BLaER1 treated with 17β-estradiol and CSF1 and Interleukin-3, amounts not matched to agents 10 nM and 100 nM (cell line): ENCODE measurements at regions not wholly inside any gene's neighbourhood (a gene's known extent, or its start where the extent isn't known, plus 50 kb on each side); places are given as distances from the start of the nearest gene placed in this dataset.
"Not testable (repeated sequence)": the region's sequence is repeated elsewhere in the genome, so short reads cannot be mapped to it uniquely, and the experiment has no call there.

Experiments used
- H3K27ac ChIP-seq, 11 experiments: shearing (Covaris generic); formaldehyde crosslinking; 2 replicates each; pipeline ENCODE4 v1.8.1; 2022
- H3K27me3 ChIP-seq, 11 experiments: shearing (Covaris generic); formaldehyde crosslinking; 2 replicates each; pipeline ENCODE4 v1.8.1; 2022
- H3K36me3 ChIP-seq, 11 experiments: shearing (Covaris generic); formaldehyde crosslinking; 2 replicates each; pipeline ENCODE4 v1.8.1; 2022
- H3K4me1 ChIP-seq, 10 experiments: shearing (Covaris generic); formaldehyde crosslinking; 2 replicates each; pipeline ENCODE4 v1.8.1; 2022
- H3K4me2 ChIP-seq, 11 experiments: shearing (Covaris generic); formaldehyde crosslinking; 2 replicates each; pipeline ENCODE4 v1.8.1; 2022
- H3K4me3 ChIP-seq, 10 experiments: shearing (Covaris generic); formaldehyde crosslinking; 2 replicates each; pipeline ENCODE4 v1.8.1; 2022
- H3K9ac ChIP-seq, 11 experiments: shearing (Covaris generic); formaldehyde crosslinking; 2 replicates each; pipeline ENCODE4 v1.8.1; 2022
- H3K9me3 ChIP-seq, 11 experiments: shearing (Covaris generic); formaldehyde crosslinking; replicated peaks in 1 of 11; 2 replicates each; pipeline ENCODE4 v1.8.1; 2022
- H4K20me1 ChIP-seq, 11 experiments: shearing (Covaris generic); formaldehyde crosslinking; 2 replicates each; pipeline ENCODE4 v1.8.1; 2022
- Cebpa-rat ChIP-seq, 11 experiments: shearing (Covaris generic); IDR thresholded peaks; 2 replicates each; pipeline ENCODE4 v1.8.1; 2022

- no peak overlapping the region for H3K4me3 ChIP-seq
- H3K36me3 ChIP-seq: no peaks in the 10 kb centered on the region
- H3K27ac ChIP-seq: no peak overlapping the region
- TF ChIP-seq Cebpa-rat (IDR thresholded peaks at IDR 0.05): no peak
- no peaks in the 10 kb centered on the region for H3K9me3 ChIP-seq
- no peak overlapping the region for H3K4me2 ChIP-seq
- no peaks in the 10 kb centered on the region for H4K20me1 ChIP-seq
- no peak overlapping the region for H3K9ac ChIP-seq
- H3K4me1 ChIP-seq: no peaks in the 10 kb centered on the region
- no peaks in the 10 kb centered on the region for H3K27me3 ChIP-seq
These were observed 139.5 kb upstream of the LRATD1 start for GRCh38 chr2:14492920-14493503.

- no peak overlapping the region for H3K27ac ChIP-seq
- H3K27me3 ChIP-seq: no peaks in the 10 kb centered on the region
- no peak for TF ChIP-seq Cebpa-rat (IDR thresholded peaks at IDR 0.05)
- no peaks in the 10 kb centered on the region for H3K36me3 ChIP-seq
- no peak overlapping the region for H3K4me2 ChIP-seq
- no peaks in the 10 kb centered on the region for H4K20me1 ChIP-seq
- H3K4me3 ChIP-seq: no peak overlapping the region
- H3K9ac ChIP-seq: no peak overlapping the region
- H3K4me1 ChIP-seq: no peaks in the 10 kb centered on the region
- H3K9me3 ChIP-seq: no peaks in the 10 kb centered on the region
These were observed 137.8 kb upstream of the LRATD1 start for GRCh38 chr2:14494759-14495158.

GRCh38 chr2:14501061-14501460 lies 131.5 kb upstream of the LRATD1 start:
- H3K9me3 ChIP-seq: no peaks in the 10 kb centered on the region
- H3K4me3 ChIP-seq: no peak overlapping the region
- H3K4me2 ChIP-seq: no peak overlapping the region
- H4K20me1 ChIP-seq: no peaks in the 10 kb centered on the region
- no peaks in the 10 kb centered on the region for H3K4me1 ChIP-seq
- no peak overlapping the region for H3K27ac ChIP-seq
- TF ChIP-seq Cebpa-rat (IDR thresholded peaks at IDR 0.05): no peak
- no peak overlapping the region for H3K9ac ChIP-seq
- H3K36me3 ChIP-seq: no peaks in the 10 kb centered on the region
- H3K27me3 ChIP-seq: no peaks in the 10 kb centered on the region

GRCh38 chr2:14506955-14507354 lies 125.6 kb upstream of the LRATD1 start:
- not testable (repeated sequence) for H4K20me1 ChIP-seq, H3K27ac ChIP-seq, H3K27me3 ChIP-seq, H3K36me3 ChIP-seq, H3K9ac ChIP-seq, H3K4me3 ChIP-seq, H3K4me2 ChIP-seq, H3K4me1 ChIP-seq
- H3K9me3 ChIP-seq: peaks cover 0 to 18% (median 8%) of the 10 kb centered on the region in 11 experiments; a peak in 7 of 22 replicates

- Histone ChIP-seq H3K4me2 (no peak overlapping the region), H4K20me1 (no peaks in the 10 kb centered on the region), H3K27ac (no peak overlapping the region), H3K9me3 (peaks cover 0 to 18% (median 8%) of the 10 kb centered on the region in 11 experiments; a peak in 7 of 22 replicates), H3K36me3 (no peaks in the 10 kb centered on the region), H3K4me3 (no peak overlapping the region), H3K4me1 (peaks cover 0 to 12% (median 0%) of the 10 kb centered on the region in 10 experiments; a peak in 3 of 20 replicates), H3K27me3 (no peaks in the 10 kb centered on the region), H3K9ac (no peak overlapping the region)
- no peak for TF ChIP-seq Cebpa-rat (IDR thresholded peaks at IDR 0.05)
These were observed 121.0 kb upstream of the LRATD1 start for GRCh38 chr2:14511541-14511940.

- Histone ChIP-seq H3K9me3 (peaks cover 0 to 12% (median 6%) of the 10 kb centered on the region in 11 experiments; a peak in 6 of 22 replicates), H3K9ac (no peak overlapping the region), H4K20me1 (no peaks in the 10 kb centered on the region), H3K27me3 (no peaks in the 10 kb centered on the region), H3K27ac (no peak overlapping the region), H3K36me3 (no peaks in the 10 kb centered on the region), H3K4me2 (0 out of 22 replicates have a peak overlapping the region, but pooled peaks of 2 of the 11 experiments have one; percentile 11 to 16), H3K4me1 (peaks cover 0 to 25% (median 3%) of the 10 kb centered on the region in 10 experiments; a peak in 8 of 20 replicates), H3K4me3 (no peak overlapping the region)
- no peak for TF ChIP-seq Cebpa-rat (IDR thresholded peaks at IDR 0.05)
These were observed 118.6 kb upstream of the LRATD1 start for GRCh38 chr2:14513903-14514302.

- no peak; a peak in 1 of 22 replicates for TF ChIP-seq Cebpa-rat (IDR thresholded peaks at IDR 0.05)
- Histone ChIP-seq H3K36me3 (no peaks in the 10 kb centered on the region), H3K27ac (peak overlapping the region in 1 of 11 experiments; percentile 34; a peak in 1 of 22 replicates), H3K4me3 (no peak overlapping the region), H3K9ac (no peak overlapping the region), H3K4me1 (peaks cover 0 to 25% (median 3%) of the 10 kb centered on the region in 10 experiments; a peak in 8 of 20 replicates), H3K27me3 (no peaks in the 10 kb centered on the region), H3K4me2 (peak overlapping the region in 5 of 11 experiments; percentile 19 to 40 (median 34); a peak in 1 of 22 replicates), H3K9me3 (no peaks in the 10 kb centered on the region), H4K20me1 (no peaks in the 10 kb centered on the region)
These were observed 115.7 kb upstream of the LRATD1 start for GRCh38 chr2:14516844-14517243.

GRCh38 chr2:14517731-14518130 lies 114.8 kb upstream of the LRATD1 start:
- Histone ChIP-seq H3K36me3 (no peaks in the 10 kb centered on the region), H3K9me3 (no peaks in the 10 kb centered on the region), H4K20me1 (no peaks in the 10 kb centered on the region), H3K4me1 (peaks cover 0 to 25% (median 3%) of the 10 kb centered on the region in 10 experiments; a peak in 8 of 20 replicates), H3K4me3 (no peak overlapping the region), H3K27me3 (no peaks in the 10 kb centered on the region), H3K4me2 (peak overlapping the region in 4 of 11 experiments; percentile 19 to 40 (median 30); a peak in 4 of 22 replicates), H3K27ac (no peak overlapping the region), H3K9ac (no peak overlapping the region)
- no peak for TF ChIP-seq Cebpa-rat (IDR thresholded peaks at IDR 0.05)

GRCh38 chr2:14520385-14520945 lies 112.1 kb upstream of the LRATD1 start:
- no peaks in the 10 kb centered on the region for H4K20me1 ChIP-seq
- H3K4me1 ChIP-seq: peaks cover 0 to 31% (median 3%) of the 10 kb centered on the region in 10 experiments; a peak in 8 of 20 replicates
- no peak overlapping the region for H3K9ac ChIP-seq
- H3K4me3 ChIP-seq: no peak overlapping the region
- TF ChIP-seq Cebpa-rat (IDR thresholded peaks at IDR 0.05): no peak
- no peaks in the 10 kb centered on the region for H3K27me3 ChIP-seq
- H3K27ac ChIP-seq: no peak overlapping the region
- no peaks in the 10 kb centered on the region for H3K9me3 ChIP-seq
- no peaks in the 10 kb centered on the region for H3K36me3 ChIP-seq
- no peak overlapping the region for H3K4me2 ChIP-seq
